HG03139 (cell line): ENCODE measurements at regions not wholly inside any gene's neighbourhood (a gene's known extent, or its start where the extent isn't known, plus 50 kb on each side); places are given as distances from the start of the nearest gene placed in this dataset.
"Not testable (repeated sequence)": the region's sequence is repeated elsewhere in the genome, so short reads cannot be mapped to it uniquely, and the experiment has no call there.

ENCODE experiments used
- ATAC-seq: cut with Tn5 transposase; IDR thresholded peaks from one replicate; pipeline ENCODE4 v1.9.1; 2021; ENCODE audit not compliant: unreplicated experiment

- ATAC-seq, result no peak
These were observed 758.4 kb upstream of the SLITRK1 start for GRCh38 chr13:84640691-84641090.

- ATAC-seq, result no peak
These were observed 748.2 kb upstream of the SLITRK1 start for GRCh38 chr13:84630476-84630875.

GRCh38 chr13:84616864-84617263 lies 734.6 kb upstream of the SLITRK1 start:
- ATAC-seq, result no peak

GRCh38 chr13:84609716-84610115 lies 727.4 kb upstream of the SLITRK1 start:
- no peak for ATAC-seq

- ATAC-seq, result no peak
These were observed 725.2 kb upstream of the SLITRK1 start for GRCh38 chr13:84607261-84608013.

- no peak for ATAC-seq
These were observed 724.3 kb upstream of the SLITRK1 start for GRCh38 chr13:84606616-84607015.

GRCh38 chr13:84605927-84606326 lies 723.7 kb upstream of the SLITRK1 start:
- ATAC-seq, result no peak

GRCh38 chr13:84591444-84591843 lies 709.2 kb upstream of the SLITRK1 start:
- ATAC-seq, result no peak

GRCh38 chr13:84590663-84591062 lies 708.4 kb upstream of the SLITRK1 start:
- no peak for ATAC-seq

GRCh38 chr13:84588023-84588422 lies 705.7 kb upstream of the SLITRK1 start:
- ATAC-seq, result no peak

GRCh38 chr13:84579901-84580300 lies 697.6 kb upstream of the SLITRK1 start:
- not testable (repeated sequence) for ATAC-seq

GRCh38 chr13:84574851-84575250 lies 692.6 kb upstream of the SLITRK1 start:
- no peak for ATAC-seq

GRCh38 chr13:84571264-84571663 lies 689.0 kb upstream of the SLITRK1 start:
- ATAC-seq, result no peak

- no peak for ATAC-seq
These were observed 688.6 kb upstream of the SLITRK1 start for GRCh38 chr13:84570831-84571230.

GRCh38 chr13:84569366-84569765 lies 687.1 kb upstream of the SLITRK1 start:
- ATAC-seq, result no peak

GRCh38 chr13:84567848-84568247 lies 685.6 kb upstream of the SLITRK1 start:
- no peak for ATAC-seq

- no peak for ATAC-seq
These were observed 684.5 kb upstream of the SLITRK1 start for GRCh38 chr13:84566780-84567179.

GRCh38 chr13:84563611-84564010 lies 681.3 kb upstream of the SLITRK1 start:
- no peak for ATAC-seq

- ATAC-seq, result no peak
These were observed 671.0 kb upstream of the SLITRK1 start for GRCh38 chr13:84553227-84553626.

- no peak for ATAC-seq
These were observed 661.7 kb upstream of the SLITRK1 start for GRCh38 chr13:84543962-84544361.

GRCh38 chr13:84542348-84542747 lies 660.1 kb upstream of the SLITRK1 start:
- ATAC-seq, result no peak

GRCh38 chr13:84536906-84537305 lies 654.6 kb upstream of the SLITRK1 start:
- no peak for ATAC-seq

GRCh38 chr13:84528408-84529070 lies 646.3 kb upstream of the SLITRK1 start:
- no peak for ATAC-seq
